ENCODE measurements at regions not wholly inside any gene's neighbourhood (a gene's known extent, or its start where the extent isn't known, plus 50 kb on each side); places are given as distances from the start of the nearest gene placed in this dataset.

- Histone ChIP-seq H2AFZ (ENCODE audit: low read depth, low read length) (no peak overlapping the region), H3K9ac (ENCODE audit: low read length) (no peak overlapping the region), H3K27me3 (ENCODE audit: insufficient read depth, low read depth, low read length) (no peaks in the 10 kb centered on the region), H4K20me1 (ENCODE audit: insufficient read depth) (no peaks in the 10 kb centered on the region), H3K27ac (ENCODE audit: low read length) (no peak overlapping the region), H3K9me3 (ENCODE audit: low read length) (no peaks in the 10 kb centered on the region), H3K79me2 (replicated peaks; ENCODE audit: insufficient read depth, low read length) (no peaks in the 10 kb centered on the region), H3F3A (ENCODE audit: insufficient read depth, low read length, poor library complexity, severe bottlenecking) (no peaks in the 10 kb centered on the region), H3K36me3 (ENCODE audit: insufficient read depth, low read length) (no peaks in the 10 kb centered on the region), H3K4me3 (ENCODE audit: low read length) (no peak overlapping the region), H3K9me2 (ENCODE audit: insufficient read depth, low read length) (no peaks in the 10 kb centered on the region), H3K4me2 (ENCODE audit: low read length) (no peak overlapping the region)
- TF ChIP-seq MXI1 (conservative IDR thresholded peaks at IDR 0.05; ENCODE audit: poor library complexity, severe bottlenecking) (no peak), CTCF (IDR thresholded peaks at IDR 0.05; ENCODE audit: poor library complexity, severe bottlenecking) (no peak), TAF1 (IDR thresholded peaks at IDR 0.05; ENCODE audit: low read depth) (no peak), REST (IDR thresholded peaks at IDR 0.05; ENCODE audit: borderline replicate concordance) (no peak), EZH2 (IDR thresholded peaks at IDR 0.05; ENCODE audit: borderline replicate concordance, insufficient read depth, low read length, poor library complexity, severe bottlenecking) (no peak), EP300 (conservative IDR thresholded peaks at IDR 0.05; ENCODE audit: poor library complexity, severe bottlenecking) (no peak), POLR2AphosphoS5 (IDR thresholded peaks at IDR 0.05) (no peak), RAD21 (conservative IDR thresholded peaks at IDR 0.05) (no peak), SMC3 (conservative IDR thresholded peaks at IDR 0.05; ENCODE audit: poor library complexity) (no peak)
Measured at GRCh38 chr10:131437556-131438475, 126.3 kb upstream of the TCERG1L start.

- Histone ChIP-seq H4K20me1 (ENCODE audit: insufficient read depth) (no peaks in the 10 kb centered on the region), H3F3A (ENCODE audit: insufficient read depth, low read length, poor library complexity, severe bottlenecking) (no peaks in the 10 kb centered on the region), H3K9me2 (ENCODE audit: insufficient read depth, low read length) (no peaks in the 10 kb centered on the region), H2AFZ (ENCODE audit: low read depth, low read length) (no peak overlapping the region), H3K4me3 (ENCODE audit: low read length) (no peak overlapping the region), H3K27ac (ENCODE audit: low read length) (no peak overlapping the region), H3K9ac (ENCODE audit: low read length) (no peak overlapping the region), H3K9me3 (ENCODE audit: low read length) (no peaks in the 10 kb centered on the region), H3K79me2 (replicated peaks; ENCODE audit: insufficient read depth, low read length) (no peaks in the 10 kb centered on the region), H3K4me2 (ENCODE audit: low read length) (no peak overlapping the region), H3K27me3 (ENCODE audit: insufficient read depth, low read depth, low read length) (no peaks in the 10 kb centered on the region), H3K36me3 (ENCODE audit: insufficient read depth, low read length) (no peaks in the 10 kb centered on the region)
- TF ChIP-seq CTCF (IDR thresholded peaks at IDR 0.05; ENCODE audit: poor library complexity, severe bottlenecking) (no peak), POLR2AphosphoS5 (IDR thresholded peaks at IDR 0.05) (no peak), TAF1 (IDR thresholded peaks at IDR 0.05; ENCODE audit: low read depth) (no peak), EZH2 (IDR thresholded peaks at IDR 0.05; ENCODE audit: borderline replicate concordance, insufficient read depth, low read length, poor library complexity, severe bottlenecking) (no peak), EP300 (conservative IDR thresholded peaks at IDR 0.05; ENCODE audit: poor library complexity, severe bottlenecking) (no peak), REST (IDR thresholded peaks at IDR 0.05; ENCODE audit: borderline replicate concordance) (no peak), MXI1 (conservative IDR thresholded peaks at IDR 0.05; ENCODE audit: poor library complexity, severe bottlenecking) (no peak), SMC3 (conservative IDR thresholded peaks at IDR 0.05; ENCODE audit: poor library complexity) (no peak), RAD21 (conservative IDR thresholded peaks at IDR 0.05) (no peak)
Measured at GRCh38 chr10:131438665-131439064, 127.1 kb upstream of the TCERG1L start.
